ENCODE measurements at regions not wholly inside any gene's neighbourhood (a gene's known extent, or its start where the extent isn't known, plus 50 kb on each side); places are given as distances from the start of the nearest gene placed in this dataset.

DNA sequence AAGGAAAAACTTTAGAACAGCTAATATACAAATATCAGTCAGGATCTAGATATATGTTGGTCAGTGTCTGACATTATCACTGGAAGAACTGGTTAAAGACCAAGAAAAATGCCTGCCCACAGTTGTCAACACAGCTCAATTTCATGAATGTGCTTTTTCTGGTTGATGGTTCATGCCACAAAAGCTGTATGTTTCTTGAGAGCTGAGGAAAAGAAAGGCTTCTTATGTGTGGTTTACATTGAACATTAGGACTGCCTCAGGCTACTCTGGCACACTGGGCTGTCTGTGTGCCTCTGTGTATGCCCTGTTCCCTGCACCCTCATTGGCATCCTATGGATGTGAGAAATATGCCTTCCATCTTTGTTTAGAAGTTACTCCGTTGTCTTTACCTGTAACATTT, 218.8 kb upstream of the RGS6 start:
- TF ChIP-seq, protein P1, sequence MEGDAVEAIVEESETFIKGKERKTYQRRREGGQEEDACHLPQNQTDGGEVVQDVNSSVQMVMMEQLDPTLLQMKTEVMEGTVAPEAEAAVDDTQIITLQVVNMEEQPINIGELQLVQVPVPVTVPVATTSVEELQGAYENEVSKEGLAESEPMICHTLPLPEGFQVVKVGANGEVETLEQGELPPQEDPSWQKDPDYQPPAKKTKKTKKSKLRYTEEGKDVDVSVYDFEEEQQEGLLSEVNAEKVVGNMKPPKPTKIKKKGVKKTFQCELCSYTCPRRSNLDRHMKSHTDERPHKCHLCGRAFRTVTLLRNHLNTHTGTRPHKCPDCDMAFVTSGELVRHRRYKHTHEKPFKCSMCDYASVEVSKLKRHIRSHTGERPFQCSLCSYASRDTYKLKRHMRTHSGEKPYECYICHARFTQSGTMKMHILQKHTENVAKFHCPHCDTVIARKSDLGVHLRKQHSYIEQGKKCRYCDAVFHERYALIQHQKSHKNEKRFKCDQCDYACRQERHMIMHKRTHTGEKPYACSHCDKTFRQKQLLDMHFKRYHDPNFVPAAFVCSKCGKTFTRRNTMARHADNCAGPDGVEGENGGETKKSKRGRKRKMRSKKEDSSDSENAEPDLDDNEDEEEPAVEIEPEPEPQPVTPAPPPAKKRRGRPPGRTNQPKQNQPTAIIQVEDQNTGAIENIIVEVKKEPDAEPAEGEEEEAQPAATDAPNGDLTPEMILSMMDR (IDR thresholded peaks at IDR 0.05): no peak
- no peak for TF ChIP-seq POLR2A (IDR thresholded peaks at IDR 0.05)
